Stimulated activated CD8-positive, alpha-beta memory T cell treated with anti-CD3 and anti-CD28 coated beads, Interleukin-15, amount 100 ng/mL, for 24 hours (primary cell): ENCODE measurements at regions not wholly inside any gene's neighbourhood (a gene's known extent, or its start where the extent isn't known, plus 50 kb on each side); places are given as distances from the start of the nearest gene placed in this dataset.
"Not testable (repeated sequence)": the region's sequence is repeated elsewhere in the genome, so short reads cannot be mapped to it uniquely, and the experiment has no call there.

Experiments used
- DNase-seq: peaks from one replicate; pipeline ENCODE4 v3.0.0-alpha.2; 2020; ENCODE audit warnings: low read depth

- DNase-seq, result no peak
Measured at GRCh38 chr15:70248116-70249025, 150.7 kb upstream of the TLE3 start.

- no peak for DNase-seq
Measured at GRCh38 chr15:70247281-70247680, 149.6 kb upstream of the TLE3 start.

GRCh38 chr15:70246623-70247220 lies 149.0 kb upstream of the TLE3 start:
- no peak for DNase-seq

GRCh38 chr15:70245932-70246622 lies 148.4 kb upstream of the TLE3 start:
- DNase-seq, result no peak

GRCh38 chr15:70244978-70245542 lies 147.3 kb upstream of the TLE3 start:
- no peak for DNase-seq

GRCh38 chr15:70243686-70244540 lies 146.2 kb upstream of the TLE3 start:
- no peak for DNase-seq

GRCh38 chr15:70242951-70243685 lies 145.4 kb upstream of the TLE3 start:
- no peak for DNase-seq

GRCh38 chr15:70241561-70242320 lies 144.0 kb upstream of the TLE3 start:
- DNase-seq, result no peak

GRCh38 chr15:70240820-70241430 lies 143.2 kb upstream of the TLE3 start:
- DNase-seq, result no peak

- DNase-seq, result no peak
Measured at GRCh38 chr15:70240082-70240481, 142.4 kb upstream of the TLE3 start.

- no peak for DNase-seq
Measured at GRCh38 chr15:70238917-70239316, 141.2 kb upstream of the TLE3 start.

GRCh38 chr15:70237626-70238025 lies 139.9 kb upstream of the TLE3 start:
- no peak for DNase-seq

GRCh38 chr15:70236341-70237086 lies 138.8 kb upstream of the TLE3 start:
- DNase-seq, result no peak

- no peak for DNase-seq
Measured at GRCh38 chr15:70235347-70235746, 137.6 kb upstream of the TLE3 start.

GRCh38 chr15:70234256-70234905 lies 136.7 kb upstream of the TLE3 start:
- DNase-seq, result no peak

GRCh38 chr15:70231484-70231883 lies 133.8 kb upstream of the TLE3 start:
- DNase-seq, result no peak

GRCh38 chr15:70227918-70228317 lies 130.2 kb upstream of the TLE3 start:
- not testable (repeated sequence) for DNase-seq

- DNase-seq, result no peak
Measured at GRCh38 chr15:70227147-70227546, 129.4 kb upstream of the TLE3 start.
